Spleen (tissue), 7 donors: ENCODE measurements at regions not wholly inside any gene's neighbourhood (a gene's known extent, or its start where the extent isn't known, plus 50 kb on each side); places are given as distances from the start of the nearest gene placed in this dataset.

Experiments used
- POLR2A ChIP-seq, 3 donors: fragments of 450-650 bp; IDR thresholded peaks; one replicate each; pipeline ENCODE4 v1.5.1; 2017; ENCODE audit warnings: antibody characterized with exemption in 3 of 3, mild to moderate bottlenecking in 1 of 3
- POLR2AphosphoS5 ChIP-seq, 3 donors: sonication (generic); formaldehyde crosslinking; IDR thresholded peaks; one replicate each; pipeline ENCODE4 v1.5.1; 2017; ENCODE audit warnings: antibody characterized with exemption in 3 of 3
- TF ChIP-seq, protein P1 (sequence below), 11 experiments: fragments of 200-600 bp in 7 of 11; fragments of 450-650 bp in 4 of 11; sonication (generic) in 4 of 11; IDR thresholded peaks in 8 of 11; conservative IDR thresholded peaks in 3 of 11; 1 replicate in 7 of 11; 2 replicates in 4 of 11; pipeline versions ENCODE4 v1.4.0 to v1.8.0; 2016 to 2021; ENCODE audit warnings: antibody characterized with exemption in 11 of 11, inconsistent platforms in 4 of 11, mild to moderate bottlenecking in 1 of 11
- donor health status: DM: no; HTN: no; CAD: no; lungs with moderate emphysema.
- donor health status: DM: no; HTN: no; CAD: no.
- donor health status: DM: no; HTN: no; CAD: no.

DNA sequence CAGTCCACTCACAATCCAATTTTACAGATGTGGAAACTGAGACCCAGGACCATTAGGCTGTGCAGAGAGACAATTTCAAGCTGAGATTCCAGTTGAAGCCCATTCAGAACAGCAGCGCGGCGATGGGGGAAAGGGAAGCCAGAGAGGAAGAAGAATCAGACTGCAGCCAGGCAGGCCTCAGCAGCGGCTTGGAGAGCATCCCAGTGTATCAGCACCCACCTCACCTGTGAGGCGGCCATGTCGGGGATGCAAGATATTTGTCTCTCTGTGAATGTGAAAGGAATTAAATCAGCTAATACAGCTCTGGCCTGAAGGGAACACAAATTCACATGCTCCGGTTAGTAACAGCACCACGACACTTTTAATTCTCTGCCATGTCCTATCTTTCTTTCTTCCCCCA lies 198.0 kb upstream of the SOX11 start:
- TF ChIP-seq POLR2A (IDR thresholded peaks at IDR 0.05) (no peak), POLR2AphosphoS5 (IDR thresholded peaks at IDR 0.05) (no peak)
- TF ChIP-seq, protein P1, sequence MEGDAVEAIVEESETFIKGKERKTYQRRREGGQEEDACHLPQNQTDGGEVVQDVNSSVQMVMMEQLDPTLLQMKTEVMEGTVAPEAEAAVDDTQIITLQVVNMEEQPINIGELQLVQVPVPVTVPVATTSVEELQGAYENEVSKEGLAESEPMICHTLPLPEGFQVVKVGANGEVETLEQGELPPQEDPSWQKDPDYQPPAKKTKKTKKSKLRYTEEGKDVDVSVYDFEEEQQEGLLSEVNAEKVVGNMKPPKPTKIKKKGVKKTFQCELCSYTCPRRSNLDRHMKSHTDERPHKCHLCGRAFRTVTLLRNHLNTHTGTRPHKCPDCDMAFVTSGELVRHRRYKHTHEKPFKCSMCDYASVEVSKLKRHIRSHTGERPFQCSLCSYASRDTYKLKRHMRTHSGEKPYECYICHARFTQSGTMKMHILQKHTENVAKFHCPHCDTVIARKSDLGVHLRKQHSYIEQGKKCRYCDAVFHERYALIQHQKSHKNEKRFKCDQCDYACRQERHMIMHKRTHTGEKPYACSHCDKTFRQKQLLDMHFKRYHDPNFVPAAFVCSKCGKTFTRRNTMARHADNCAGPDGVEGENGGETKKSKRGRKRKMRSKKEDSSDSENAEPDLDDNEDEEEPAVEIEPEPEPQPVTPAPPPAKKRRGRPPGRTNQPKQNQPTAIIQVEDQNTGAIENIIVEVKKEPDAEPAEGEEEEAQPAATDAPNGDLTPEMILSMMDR (IDR thresholded peaks at IDR 0.05 in 8 of 11, conservative IDR thresholded peaks at IDR 0.05 in 3 of 11), result no peak
